Ovary (tissue), 7 donors: ENCODE measurements at regions not wholly inside any gene's neighbourhood (a gene's known extent, or its start where the extent isn't known, plus 50 kb on each side); places are given as distances from the start of the nearest gene placed in this dataset.

Experiments used
- DNase-seq, 5 donors: peaks; one replicate each; pipeline ENCODE4 v3.0.0-alpha.2; 2019 to 2020
- H3K27ac ChIP-seq, 2 donors: fragments of 200-600 bp; one replicate each; pipeline versions ENCODE4 v1.5.1 to v1.8.0; 2019 to 2022
- H3K27me3 ChIP-seq: fragments of 200-600 bp; one replicate; pipeline ENCODE4 v1.8.0; 2022
- H3K36me3 ChIP-seq: fragments of 200-600 bp; sonication (generic); one replicate; pipeline ENCODE4 v1.5.1; 2019
- H3K4me1 ChIP-seq: one replicate; pipeline ENCODE4 v1.8.1; 2013; ENCODE audit warnings: mild to moderate bottlenecking, moderate library complexity; ENCODE audit not compliant: insufficient read depth
- H3K4me3 ChIP-seq: fragments of 200-600 bp; sonication (generic); one replicate; pipeline ENCODE4 v1.5.1; 2017
- H3K9me3 ChIP-seq, 2 donors: fragments of 200-600 bp in 1 of 2; sonication (generic) in 1 of 2; one replicate each; pipeline versions ENCODE4 v1.5.1 to v1.8.1; 2013 to 2019; ENCODE audit warnings: mild to moderate bottlenecking in 1 of 2, moderate library complexity in 1 of 2
- CTCF ChIP-seq, 3 donors: fragments of 450-650 bp in 2 of 3; fragments of 200-600 bp in 1 of 3; IDR thresholded peaks; one replicate each; pipeline versions ENCODE4 v1.5.1 to v1.8.0; 2016 to 2022; ENCODE audit warnings: antibody characterized with exemption in 3 of 3, mild to moderate bottlenecking in 1 of 3
- EP300 ChIP-seq: sonication (generic); formaldehyde crosslinking; IDR thresholded peaks from one replicate; pipeline ENCODE4 v1.6.1; 2017; ENCODE audit warnings: antibody characterized with exemption
- POLR2A ChIP-seq: fragments of 450-650 bp; IDR thresholded peaks from one replicate; pipeline ENCODE4 v1.6.1; 2017; ENCODE audit warnings: antibody characterized with exemption, mild to moderate bottlenecking, moderate library complexity
- WGBS, 3 donors: extraction: QIAGEN DNeasy Blood & Tissue Kit in 1 of 3; methylation state at CpG; one replicate each; pipeline versions ENCODE4 v1.1.5 to v1.1.7; 2013 to 2017; 5-methylcytosine and 5-hydroxymethylcytosine counted together
- intact Hi-C, 4 donors: fragments of 100-400 bp; cut with DNase I; formaldehyde crosslinking; loops; one replicate each; pipeline versions ENCODE4 v1.11.0 to v1.15.1; 2022 to 2023
- donor health status: DM: no; HTN: no; CAD: no; lungs with moderate emphysema.
- donor health status: DM: no; HTN: no; CAD: no.
- donor health status: Bipolar disorder and iron deficiency.
- donor health status: DM: no; HTN: no; CAD: no.
- donor health status: DM: yes; HTN: yes; CAD: no.

DNA sequence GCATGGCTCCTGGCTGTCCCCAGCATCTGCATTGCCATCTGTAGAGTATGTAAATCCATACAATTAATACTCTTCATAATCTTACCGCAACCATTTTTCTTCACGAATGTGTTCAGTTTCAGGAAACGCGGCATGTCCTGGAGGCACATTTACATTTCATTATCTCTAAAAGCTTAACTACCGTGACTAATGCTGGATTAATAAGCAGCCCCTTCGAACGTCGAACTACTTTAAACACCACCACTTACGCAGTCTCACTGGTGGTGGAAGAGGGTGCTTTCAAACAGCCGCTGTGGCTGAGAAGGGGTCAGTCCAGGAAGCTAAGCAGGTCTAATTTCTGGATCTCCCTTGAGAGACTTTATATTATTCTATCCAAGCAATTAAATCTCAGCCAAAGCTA is 85.6 kb downstream of the C5orf15 start:
- Histone ChIP-seq H3K36me3 (no peaks in the 10 kb centered on the region), H3K27ac (no peak overlapping the region), H3K4me1 (peaks cover 3% of the 10 kb centered on the region), H3K27me3 (no peaks in the 10 kb centered on the region), H3K9me3 (no peaks in the 10 kb centered on the region), H3K4me3 (no peak overlapping the region)
- TF ChIP-seq CTCF (IDR thresholded peaks at IDR 0.05) (no peak), EP300 (no peak), POLR2A (no peak)
- 68 to 81% (median 77%) methylated on average over 10 of the region's 10 CpGs for WGBS, 3 donors
- DNase-seq = no peak
- intact Hi-C loops = loop anchor here in 1 of 4 donors (10.0 kb wide), 1 partner anchor 92 kb away; no protein-coding TSS in a partner anchor

GRCh38 chr5:133882389-133882695 is 86.1 kb downstream of the C5orf15 start:
- Histone ChIP-seq H3K9me3 (no peaks in the 10 kb centered on the region), H3K36me3 (no peaks in the 10 kb centered on the region), H3K4me1 (peaks cover 3% of the 10 kb centered on the region), H3K4me3 (no peak overlapping the region), H3K27me3 (no peaks in the 10 kb centered on the region), H3K27ac (no peak overlapping the region)
- TF ChIP-seq CTCF (IDR thresholded peaks at IDR 0.05) (no peak), POLR2A (no peak)
- no peak for DNase-seq
- 89 to 95% (median 95%) methylated on average over 6 of the region's 6 CpGs for WGBS, 3 donors
- intact Hi-C loops = loop anchor here in 1 of 4 donors (10.0 kb wide), 1 partner anchor 92 kb away; no protein-coding TSS in a partner anchor

GRCh38 chr5:133881576-133882388 is 86.6 kb downstream of the C5orf15 start:
- TF ChIP-seq EP300 = no peak
- TF ChIP-seq POLR2A = no peak
- TF ChIP-seq CTCF (IDR thresholded peaks at IDR 0.05) = no peak
- no peak for DNase-seq
- H3K36me3 ChIP-seq = no peaks in the 10 kb centered on the region
- no peak overlapping the region for H3K4me3 ChIP-seq
- H3K4me1 ChIP-seq = peaks cover 3% of the 10 kb centered on the region
- no peak overlapping the region for H3K27ac ChIP-seq
- H3K27me3 ChIP-seq = no peaks in the 10 kb centered on the region
- 73 to 86% (median 78%) methylated on average over 15 of the region's 15 CpGs for WGBS, 3 donors
- intact Hi-C loops = loop anchor here in 1 of 4 donors (10.0 kb wide), 1 partner anchor 93 kb away; no protein-coding TSS in a partner anchor
- H3K9me3 ChIP-seq = no peaks in the 10 kb centered on the region

GRCh38 chr5:133878236-133878555 is 90.2 kb downstream of the C5orf15 start:
- no peaks in the 10 kb centered on the region for H3K36me3 ChIP-seq
- DNase-seq = no peak
- intact Hi-C loops = loop anchor here in 1 of 4 donors (10.0 kb wide), 1 partner anchor 453 kb away; no protein-coding TSS in a partner anchor
- 82 to 86% (median 85%) methylated on average over 2 of the region's 2 CpGs for WGBS, 3 donors
- H3K9me3 ChIP-seq = no peaks in the 10 kb centered on the region
- H3K27me3 ChIP-seq = no peaks in the 10 kb centered on the region
- no peak overlapping the region for H3K27ac ChIP-seq
- no peak overlapping the region for H3K4me3 ChIP-seq
- no peaks in the 10 kb centered on the region for H3K4me1 ChIP-seq
- TF ChIP-seq POLR2A = no peak
- TF ChIP-seq CTCF (IDR thresholded peaks at IDR 0.05) = no peak
